ENCODE measurements at regions not wholly inside any gene's neighbourhood (a gene's known extent, or its start where the extent isn't known, plus 50 kb on each side); places are given as distances from the start of the nearest gene placed in this dataset.
"Not testable (repeated sequence)": the region's sequence is repeated elsewhere in the genome, so short reads cannot be mapped to it uniquely, and the experiment has no call there.

DNA sequence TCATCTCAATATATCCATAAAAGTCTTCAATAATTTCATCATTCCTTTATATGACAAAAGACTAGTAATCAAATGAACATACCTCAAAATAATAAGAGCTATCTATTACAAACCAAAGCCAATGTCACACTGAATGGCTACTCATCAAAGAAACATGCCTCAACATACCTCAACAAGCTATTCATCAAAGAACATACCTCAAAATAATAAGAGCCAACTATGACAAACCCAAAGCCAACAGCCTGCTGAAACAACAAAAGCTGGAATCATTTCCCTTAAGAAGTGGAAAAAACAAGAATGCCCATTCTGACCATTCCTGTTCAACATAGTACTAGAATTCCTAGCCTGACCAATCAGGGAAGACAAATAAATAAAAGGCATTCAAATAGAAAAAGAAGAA is 1373.7 kb downstream of the BRINP3 start:
- H3K4me3 ChIP-seq (ENCODE audit: low read depth, low read length): no peak overlapping the region
- TF ChIP-seq, protein P1, sequence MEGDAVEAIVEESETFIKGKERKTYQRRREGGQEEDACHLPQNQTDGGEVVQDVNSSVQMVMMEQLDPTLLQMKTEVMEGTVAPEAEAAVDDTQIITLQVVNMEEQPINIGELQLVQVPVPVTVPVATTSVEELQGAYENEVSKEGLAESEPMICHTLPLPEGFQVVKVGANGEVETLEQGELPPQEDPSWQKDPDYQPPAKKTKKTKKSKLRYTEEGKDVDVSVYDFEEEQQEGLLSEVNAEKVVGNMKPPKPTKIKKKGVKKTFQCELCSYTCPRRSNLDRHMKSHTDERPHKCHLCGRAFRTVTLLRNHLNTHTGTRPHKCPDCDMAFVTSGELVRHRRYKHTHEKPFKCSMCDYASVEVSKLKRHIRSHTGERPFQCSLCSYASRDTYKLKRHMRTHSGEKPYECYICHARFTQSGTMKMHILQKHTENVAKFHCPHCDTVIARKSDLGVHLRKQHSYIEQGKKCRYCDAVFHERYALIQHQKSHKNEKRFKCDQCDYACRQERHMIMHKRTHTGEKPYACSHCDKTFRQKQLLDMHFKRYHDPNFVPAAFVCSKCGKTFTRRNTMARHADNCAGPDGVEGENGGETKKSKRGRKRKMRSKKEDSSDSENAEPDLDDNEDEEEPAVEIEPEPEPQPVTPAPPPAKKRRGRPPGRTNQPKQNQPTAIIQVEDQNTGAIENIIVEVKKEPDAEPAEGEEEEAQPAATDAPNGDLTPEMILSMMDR (IDR thresholded peaks at IDR 0.05; ENCODE audit: low read depth, low read length): no peak

DNA sequence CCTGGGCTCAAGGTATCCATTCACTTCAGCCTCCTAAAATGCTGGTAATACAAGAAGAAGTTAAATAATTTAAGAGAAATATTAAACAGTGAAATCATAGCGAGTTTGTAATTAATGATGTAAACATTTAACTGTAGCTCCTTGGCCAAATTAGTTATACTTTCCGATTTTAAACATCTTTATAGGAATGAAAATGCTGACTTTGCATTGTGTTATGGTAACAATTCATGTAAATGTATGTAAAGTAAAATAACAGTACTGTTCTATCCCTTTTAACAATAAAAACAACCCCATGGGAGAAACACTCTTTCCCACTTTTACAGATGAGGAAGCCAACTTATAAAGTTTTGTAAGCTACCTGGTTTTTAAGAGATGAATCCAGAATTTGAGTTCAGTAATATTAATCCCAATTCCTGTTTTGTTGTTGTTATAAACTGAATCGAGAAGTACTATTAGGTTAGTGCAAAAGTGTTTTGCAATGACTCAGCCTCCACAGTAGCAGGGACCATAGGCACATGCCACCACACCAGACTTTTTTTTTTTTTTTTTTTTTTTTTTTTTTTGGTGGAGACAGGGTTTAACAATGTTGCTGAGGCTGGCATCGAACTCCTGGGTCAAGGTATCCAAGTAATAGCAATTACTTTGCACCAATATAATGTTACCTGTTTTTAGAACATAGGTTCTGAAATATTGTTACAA is 1360.4 kb downstream of the BRINP3 start:
- H3K4me3 ChIP-seq (ENCODE audit: low read depth, low read length): no peak overlapping the region
- TF ChIP-seq, protein P1 (IDR thresholded peaks at IDR 0.05; ENCODE audit: low read depth, low read length): no peak

DNA sequence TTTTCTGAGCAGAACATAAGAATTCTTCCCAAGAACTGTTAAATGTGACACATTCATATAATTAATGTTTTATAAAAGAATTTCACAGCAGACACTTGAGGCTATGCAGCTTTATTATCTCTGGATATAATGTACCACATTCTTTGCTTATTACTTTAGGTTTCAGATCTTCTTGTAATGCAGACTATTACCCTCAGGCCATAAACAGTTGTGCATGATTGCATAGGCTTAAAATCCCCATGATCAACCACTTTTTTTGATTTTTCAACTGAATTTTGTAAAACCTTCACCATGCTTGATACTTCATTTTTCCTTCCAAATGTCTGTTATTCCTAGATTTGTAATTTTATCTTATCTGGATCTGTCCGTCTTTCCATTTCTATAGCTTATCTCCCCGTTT is 1355.7 kb downstream of the BRINP3 start:
- no peak overlapping the region for H3K4me3 ChIP-seq (ENCODE audit: low read depth, low read length)
- TF ChIP-seq, protein P1 (IDR thresholded peaks at IDR 0.05; ENCODE audit: low read depth, low read length): no peak

DNA sequence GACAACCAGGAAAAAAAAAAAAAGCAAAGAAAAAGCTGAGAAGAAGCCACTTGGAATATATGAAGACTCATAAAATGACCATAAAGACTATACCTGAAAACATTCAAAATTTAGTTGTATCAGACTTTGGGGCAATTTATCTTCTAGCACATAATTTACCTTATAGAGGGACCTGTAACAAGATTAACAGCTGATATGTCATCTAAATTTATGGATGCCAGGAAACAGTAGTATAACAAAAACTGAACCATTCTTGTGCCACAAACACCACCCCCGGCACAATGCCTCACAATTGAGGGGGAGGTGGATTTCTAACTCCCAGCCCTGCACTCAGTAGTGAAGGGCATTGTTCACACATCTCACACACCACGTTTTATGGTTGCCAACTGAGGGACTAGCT is 1352.0 kb downstream of the BRINP3 start:
- TF ChIP-seq, protein P1 (IDR thresholded peaks at IDR 0.05; ENCODE audit: low read depth, low read length): no peak
- no peak overlapping the region for H3K4me3 ChIP-seq (ENCODE audit: low read depth, low read length)

DNA sequence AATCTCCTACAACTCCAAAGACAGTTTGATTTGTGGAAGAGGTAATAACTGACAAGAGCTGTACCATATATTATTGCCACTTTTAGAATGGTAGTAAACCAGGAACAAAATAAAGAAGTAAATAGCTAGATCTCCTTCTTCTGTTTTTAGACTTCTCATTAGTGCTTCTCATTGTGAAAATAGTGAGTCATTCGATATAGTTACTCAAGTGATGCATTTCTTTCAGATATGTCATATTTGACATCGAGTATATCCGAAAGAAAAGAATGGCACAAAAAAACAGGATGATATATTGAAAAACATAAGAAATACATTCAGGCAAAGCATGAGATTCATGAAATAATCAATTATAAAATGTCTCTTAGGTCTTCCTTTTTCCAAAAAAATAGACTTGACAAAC is 1346.1 kb downstream of the BRINP3 start:
- TF ChIP-seq, protein P1 (IDR thresholded peaks at IDR 0.05; ENCODE audit: low read depth, low read length): no peak

DNA sequence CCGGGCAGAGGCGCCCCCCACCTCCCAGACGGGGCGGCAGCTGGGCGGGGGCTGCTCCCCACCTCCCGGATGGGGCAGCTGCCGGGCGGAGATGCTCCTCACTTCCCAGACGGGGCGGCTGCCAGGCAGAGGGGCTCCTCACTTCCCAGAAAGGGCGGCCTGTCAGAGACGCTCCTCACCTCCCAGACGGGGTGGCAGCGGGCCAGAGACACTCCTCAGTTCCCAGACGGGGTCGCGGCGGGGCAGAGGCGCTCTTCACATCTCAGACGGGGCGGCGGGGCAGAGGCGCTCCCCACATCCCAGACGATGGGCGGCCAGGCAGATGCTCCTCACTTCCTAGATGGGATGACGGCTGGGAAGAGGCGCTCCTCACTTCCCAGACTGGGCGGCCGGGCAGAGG is 1337.9 kb downstream of the BRINP3 start:
- not testable (repeated sequence) for H3K4me3 ChIP-seq (ENCODE audit: low read depth, low read length)

More for the DNA sequence above, 1346.1 kb downstream of the BRINP3 start:
- H3K4me3 ChIP-seq (ENCODE audit: low read depth, low read length): no peak overlapping the region

DNA sequence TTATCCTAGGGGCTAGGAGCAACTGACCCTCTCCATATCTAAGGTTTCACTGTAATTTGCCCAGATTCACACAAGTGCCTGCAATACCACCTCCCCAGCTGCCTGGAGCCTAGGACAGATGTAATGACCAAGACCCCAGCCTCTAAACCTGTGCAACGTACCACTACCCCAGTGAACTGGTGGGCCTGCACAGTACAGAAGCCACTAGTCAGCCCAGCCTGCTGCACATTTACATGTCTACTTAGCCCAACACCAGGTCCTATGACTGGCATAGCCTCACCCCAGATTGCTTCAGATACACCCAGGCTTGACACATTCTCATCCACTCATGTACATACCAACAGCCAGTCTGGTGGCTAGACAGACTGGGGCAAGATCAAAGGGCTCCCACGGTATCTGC is 1336.6 kb downstream of the BRINP3 start:
- H3K4me3 ChIP-seq (ENCODE audit: low read depth, low read length): no peak overlapping the region
- TF ChIP-seq, protein P1 (IDR thresholded peaks at IDR 0.05; ENCODE audit: low read depth, low read length): no peak

All from WI38 (cell line).